ENCODE measurements at regions not wholly inside any gene's neighbourhood (a gene's known extent, or its start where the extent isn't known, plus 50 kb on each side); places are given as distances from the start of the nearest gene placed in this dataset.

DNA sequence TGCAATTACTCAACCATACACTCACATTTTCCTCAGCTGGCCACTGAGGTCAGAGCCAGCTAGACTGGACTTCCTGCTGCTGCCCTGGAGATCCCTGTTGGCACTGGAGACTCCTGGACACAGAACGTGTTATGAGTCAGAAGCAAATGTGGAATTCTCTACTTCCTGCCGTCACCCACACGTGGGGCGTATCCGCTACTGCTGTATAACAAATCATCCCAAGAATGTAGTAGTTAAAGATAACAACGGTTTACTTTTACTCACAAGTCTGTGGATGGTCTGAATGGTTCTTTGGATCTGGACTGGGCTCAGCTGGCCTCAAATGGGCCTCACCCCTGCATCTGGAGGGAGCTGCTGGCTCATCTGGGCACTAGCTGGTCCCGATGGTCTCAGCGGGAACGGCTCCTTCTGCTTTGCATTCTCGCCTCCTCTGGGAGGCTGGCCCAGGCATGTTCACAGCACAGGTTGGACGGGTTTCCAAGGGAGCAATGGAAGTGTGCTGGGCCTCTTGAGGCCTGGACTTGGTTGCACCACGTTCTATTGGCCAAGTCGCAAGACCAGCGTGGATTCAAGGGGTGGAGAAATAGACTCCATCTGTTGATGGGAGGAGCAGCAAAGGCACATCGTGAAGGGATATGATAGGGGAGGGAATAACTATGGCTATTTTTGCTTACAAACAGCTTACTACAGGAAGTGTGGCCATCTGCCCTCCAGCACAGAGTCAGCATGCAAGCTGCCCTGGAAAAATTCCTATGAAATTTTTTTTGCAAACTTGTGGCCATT, 118.5 kb downstream of the SNX5 start (continued):
- TF ChIP-seq, protein P1, sequence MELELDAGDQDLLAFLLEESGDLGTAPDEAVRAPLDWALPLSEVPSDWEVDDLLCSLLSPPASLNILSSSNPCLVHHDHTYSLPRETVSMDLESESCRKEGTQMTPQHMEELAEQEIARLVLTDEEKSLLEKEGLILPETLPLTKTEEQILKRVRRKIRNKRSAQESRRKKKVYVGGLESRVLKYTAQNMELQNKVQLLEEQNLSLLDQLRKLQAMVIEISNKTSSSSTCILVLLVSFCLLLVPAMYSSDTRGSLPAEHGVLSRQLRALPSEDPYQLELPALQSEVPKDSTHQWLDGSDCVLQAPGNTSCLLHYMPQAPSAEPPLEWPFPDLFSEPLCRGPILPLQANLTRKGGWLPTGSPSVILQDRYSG (CRISPR knock-in tag; IDR thresholded peaks at IDR 0.05) = no peak
- TF ChIP-seq ZMYM2 (CRISPR knock-in tag; IDR thresholded peaks at IDR 0.05) = peak; percentile 83; the same call in 1 of the 2 replicates
- TF ChIP-seq ZNF326 (CRISPR knock-in tag; IDR thresholded peaks at IDR 0.05; ENCODE audit: borderline replicate concordance) = no peak
- 0 out of 2 replicates have a peak, but pooled peaks have one; percentile 8 for TF ChIP-seq TP53 (CRISPR knock-in tag; conservative IDR thresholded peaks at IDR 0.05)
- no peak for TF ChIP-seq ZNF3 (CRISPR knock-in tag; IDR thresholded peaks at IDR 0.05)
- 0 out of 2 replicates have a peak, but pooled peaks have one; percentile 17 for TF ChIP-seq ZNF12 (CRISPR knock-in tag; IDR thresholded peaks at IDR 0.05)
- peak; percentile 75 for TF ChIP-seq TEAD3 (CRISPR knock-in tag; optimal IDR thresholded peaks at IDR 0.05; ENCODE audit: borderline replicate concordance)
- no peak for TF ChIP-seq SMAD9 (CRISPR knock-in tag; IDR thresholded peaks at IDR 0.05)
- no peak for TF ChIP-seq RFX1 (IDR thresholded peaks at IDR 0.05)
- no peak for TF ChIP-seq RAD21 (CRISPR knock-in tag; IDR thresholded peaks at IDR 0.05)
- TF ChIP-seq ZNF644 (CRISPR knock-in tag; IDR thresholded peaks at IDR 0.05; ENCODE audit: low read depth) = no peak
- TF ChIP-seq TSC22D2 (CRISPR knock-in tag; IDR thresholded peaks at IDR 0.05; ENCODE audit: borderline replicate concordance) = no peak
- no peak for TF ChIP-seq EEA1 (CRISPR knock-in tag; IDR thresholded peaks at IDR 0.05; ENCODE audit: borderline replicate concordance)
- TF ChIP-seq AKAP8 (CRISPR knock-in tag; IDR thresholded peaks at IDR 0.05) = no peak
- peak; percentile 26; the same call in 1 of the 2 replicates for TF ChIP-seq ZFY (CRISPR knock-in tag; IDR thresholded peaks at IDR 0.05)
- peak; percentile 43 for TF ChIP-seq MYC (CRISPR knock-in tag; IDR thresholded peaks at IDR 0.05; ENCODE audit: borderline replicate concordance)
- TF ChIP-seq, protein P2, sequence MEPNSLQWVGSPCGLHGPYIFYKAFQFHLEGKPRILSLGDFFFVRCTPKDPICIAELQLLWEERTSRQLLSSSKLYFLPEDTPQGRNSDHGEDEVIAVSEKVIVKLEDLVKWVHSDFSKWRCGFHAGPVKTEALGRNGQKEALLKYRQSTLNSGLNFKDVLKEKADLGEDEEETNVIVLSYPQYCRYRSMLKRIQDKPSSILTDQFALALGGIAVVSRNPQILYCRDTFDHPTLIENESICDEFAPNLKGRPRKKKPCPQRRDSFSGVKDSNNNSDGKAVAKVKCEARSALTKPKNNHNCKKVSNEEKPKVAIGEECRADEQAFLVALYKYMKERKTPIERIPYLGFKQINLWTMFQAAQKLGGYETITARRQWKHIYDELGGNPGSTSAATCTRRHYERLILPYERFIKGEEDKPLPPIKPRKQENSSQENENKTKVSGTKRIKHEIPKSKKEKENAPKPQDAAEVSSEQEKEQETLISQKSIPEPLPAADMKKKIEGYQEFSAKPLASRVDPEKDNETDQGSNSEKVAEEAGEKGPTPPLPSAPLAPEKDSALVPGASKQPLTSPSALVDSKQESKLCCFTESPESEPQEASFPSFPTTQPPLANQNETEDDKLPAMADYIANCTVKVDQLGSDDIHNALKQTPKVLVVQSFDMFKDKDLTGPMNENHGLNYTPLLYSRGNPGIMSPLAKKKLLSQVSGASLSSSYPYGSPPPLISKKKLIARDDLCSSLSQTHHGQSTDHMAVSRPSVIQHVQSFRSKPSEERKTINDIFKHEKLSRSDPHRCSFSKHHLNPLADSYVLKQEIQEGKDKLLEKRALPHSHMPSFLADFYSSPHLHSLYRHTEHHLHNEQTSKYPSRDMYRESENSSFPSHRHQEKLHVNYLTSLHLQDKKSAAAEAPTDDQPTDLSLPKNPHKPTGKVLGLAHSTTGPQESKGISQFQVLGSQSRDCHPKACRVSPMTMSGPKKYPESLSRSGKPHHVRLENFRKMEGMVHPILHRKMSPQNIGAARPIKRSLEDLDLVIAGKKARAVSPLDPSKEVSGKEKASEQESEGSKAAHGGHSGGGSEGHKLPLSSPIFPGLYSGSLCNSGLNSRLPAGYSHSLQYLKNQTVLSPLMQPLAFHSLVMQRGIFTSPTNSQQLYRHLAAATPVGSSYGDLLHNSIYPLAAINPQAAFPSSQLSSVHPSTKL (CRISPR knock-in tag; IDR thresholded peaks at IDR 0.05) = peak; percentile 12; the same call in 1 of the 2 replicates
- TF ChIP-seq SAFB2 (CRISPR knock-in tag; IDR thresholded peaks at IDR 0.05; ENCODE audit: borderline replicate concordance, low read depth) = no peak
- no peak for TF ChIP-seq HNRNPUL1 (IDR thresholded peaks at IDR 0.05; ENCODE audit: low read depth, low read length)
- TF ChIP-seq ZNF136 (CRISPR knock-in tag; IDR thresholded peaks at IDR 0.05; ENCODE audit: low read depth) = no peak; the same call in 1 of the 2 replicates
- no peak for TF ChIP-seq ZNF543 (CRISPR knock-in tag; IDR thresholded peaks at IDR 0.05)
- TF ChIP-seq HNRNPLL (IDR thresholded peaks at IDR 0.05; ENCODE audit: low read depth, low read length, poor library complexity, severe bottlenecking) = no peak
- peak; percentile 23; the same call in 1 of the 2 replicates for TF ChIP-seq SALL1 (CRISPR knock-in tag; IDR thresholded peaks at IDR 0.05)

All from HepG2 (cell line).